IgD-negative memory B cell (primary cell): ENCODE measurements at regions not wholly inside any gene's neighbourhood (a gene's known extent, or its start where the extent isn't known, plus 50 kb on each side); places are given as distances from the start of the nearest gene placed in this dataset.
"Not testable (repeated sequence)": the region's sequence is repeated elsewhere in the genome, so short reads cannot be mapped to it uniquely, and the experiment has no call there.

Experiments used
- H3K27ac Mint-ChIP-seq, 3 donors: one replicate each; pipeline ENCODE4 v1.8.0; 2020 to 2022; ENCODE audit warnings: mild to moderate bottlenecking in 3 of 3, mixed read lengths in 3 of 3, moderate library complexity in 1 of 3
- H3K27me3 Mint-ChIP-seq: one replicate; pipeline ENCODE4 v1.8.0; 2021; ENCODE audit warnings: mixed read lengths
- H3K36me3 Mint-ChIP-seq: one replicate; pipeline ENCODE4 v1.8.0; 2020; ENCODE audit warnings: mild to moderate bottlenecking, mixed read lengths
- H3K4me1 Mint-ChIP-seq, 3 donors: one replicate each; pipeline ENCODE4 v1.8.0; 2020 to 2022; ENCODE audit warnings: mixed read lengths in 3 of 3, mild to moderate bottlenecking in 1 of 3
- H3K4me3 Mint-ChIP-seq, 4 donors: one replicate each; pipeline ENCODE4 v1.8.0; 2020 to 2022; ENCODE audit warnings: mild to moderate bottlenecking in 4 of 4, mixed read lengths in 4 of 4, moderate library complexity in 3 of 4
- H3K9me3 Mint-ChIP-seq, 3 donors: one replicate each; pipeline ENCODE4 v1.8.0; 2020 to 2021; ENCODE audit warnings: mixed read lengths in 3 of 3, mild to moderate bottlenecking in 1 of 3

- Mint-ChIP-seq H3K27ac (no peak overlapping the region), H3K9me3 (peaks cover 0 to 2% (median 0%) of the 10 kb centered on the region in 3 donors), H3K4me1 (peaks cover 0 to 8% (median 6%) of the 10 kb centered on the region in 3 donors), H3K36me3 (no peaks in the 10 kb centered on the region), H3K4me3 (no peak overlapping the region), H3K27me3 (no peaks in the 10 kb centered on the region)
Measured at GRCh38 chr5:89823046-89823445, 586.5 kb downstream of the CETN3 start.

- peaks cover 0 to 3% (median 0%) of the 10 kb centered on the region in 3 donors for H3K4me1 Mint-ChIP-seq
- H3K27me3 Mint-ChIP-seq = no peaks in the 10 kb centered on the region
- H3K4me3 Mint-ChIP-seq = no peak overlapping the region
- H3K36me3 Mint-ChIP-seq = no peaks in the 10 kb centered on the region
- no peak overlapping the region for H3K27ac Mint-ChIP-seq
- no peaks in the 10 kb centered on the region for H3K9me3 Mint-ChIP-seq
Measured at GRCh38 chr5:89817841-89818240, 591.7 kb downstream of the CETN3 start.

- Mint-ChIP-seq H3K27ac (no peak overlapping the region), H3K9me3 (peaks cover 0 to 1% (median 0%) of the 10 kb centered on the region in 3 donors)
Measured at GRCh38 chr5:89816038-89816437, 593.5 kb downstream of the CETN3 start.

GRCh38 chr5:89800735-89801134, 608.8 kb downstream of the CETN3 start:
- H3K27me3 Mint-ChIP-seq, H3K4me1 Mint-ChIP-seq, H3K9me3 Mint-ChIP-seq, H3K4me3 Mint-ChIP-seq, H3K27ac Mint-ChIP-seq, H3K36me3 Mint-ChIP-seq: not testable (repeated sequence)

More at GRCh38 chr5:89816038-89816437, 593.5 kb downstream of the CETN3 start:
- no peak overlapping the region for H3K4me3 Mint-ChIP-seq
- no peaks in the 10 kb centered on the region for H3K27me3 Mint-ChIP-seq
- H3K4me1 Mint-ChIP-seq = peaks cover 0 to 3% (median 0%) of the 10 kb centered on the region in 3 donors
- H3K36me3 Mint-ChIP-seq = no peaks in the 10 kb centered on the region

- not testable (repeated sequence) for H3K4me1 Mint-ChIP-seq, H3K27me3 Mint-ChIP-seq, H3K36me3 Mint-ChIP-seq, H3K27ac Mint-ChIP-seq, H3K4me3 Mint-ChIP-seq
- H3K9me3 Mint-ChIP-seq = peaks cover 0 to 11% (median 8%) of the 10 kb centered on the region in 3 donors
Measured at GRCh38 chr5:89794504-89794903, 615.1 kb downstream of the CETN3 start.

- not testable (repeated sequence) for H3K27me3 Mint-ChIP-seq, H3K36me3 Mint-ChIP-seq, H3K27ac Mint-ChIP-seq, H3K4me3 Mint-ChIP-seq, H3K4me1 Mint-ChIP-seq
- H3K9me3 Mint-ChIP-seq = peaks cover 19 to 36% (median 31%) of the 10 kb centered on the region in 3 donors
Measured at GRCh38 chr5:89779734-89780133, 629.8 kb downstream of the CETN3 start.

GRCh38 chr5:89777758-89778157, 631.8 kb downstream of the CETN3 start:
- no peak overlapping the region for H3K4me3 Mint-ChIP-seq
- H3K9me3 Mint-ChIP-seq = peaks cover 19 to 36% (median 31%) of the 10 kb centered on the region in 3 donors
- peaks cover 2% of the 10 kb centered on the region for H3K36me3 Mint-ChIP-seq
- H3K27me3 Mint-ChIP-seq = no peaks in the 10 kb centered on the region
- no peak overlapping the region for H3K27ac Mint-ChIP-seq
- no peaks in the 10 kb centered on the region for H3K4me1 Mint-ChIP-seq

- H3K4me1 Mint-ChIP-seq = no peaks in the 10 kb centered on the region
- H3K27ac Mint-ChIP-seq = no peak overlapping the region
- no peak overlapping the region for H3K4me3 Mint-ChIP-seq
- no peaks in the 10 kb centered on the region for H3K36me3 Mint-ChIP-seq
- no peaks in the 10 kb centered on the region for H3K27me3 Mint-ChIP-seq
- peaks cover 0 to 5% (median 3%) of the 10 kb centered on the region in 3 donors for H3K9me3 Mint-ChIP-seq
Measured at GRCh38 chr5:89769975-89770374, 639.6 kb downstream of the CETN3 start.

- Mint-ChIP-seq H3K4me3 (no peak overlapping the region), H3K27ac (peak overlapping the region in 1 of 3 donors; percentile 40), H3K9me3 (no peaks in the 10 kb centered on the region), H3K36me3 (no peaks in the 10 kb centered on the region), H3K27me3 (peaks cover 3% of the 10 kb centered on the region), H3K4me1 (no peaks in the 10 kb centered on the region)
Measured at GRCh38 chr5:89759802-89760201, 649.8 kb downstream of the CETN3 start.

GRCh38 chr5:89758146-89758545, 651.4 kb downstream of the CETN3 start:
- no peaks in the 10 kb centered on the region for H3K9me3 Mint-ChIP-seq
- no peaks in the 10 kb centered on the region for H3K4me1 Mint-ChIP-seq
- H3K27me3 Mint-ChIP-seq = peaks cover 3% of the 10 kb centered on the region
- no peak overlapping the region for H3K4me3 Mint-ChIP-seq
- H3K36me3 Mint-ChIP-seq = no peaks in the 10 kb centered on the region
- H3K27ac Mint-ChIP-seq = peak overlapping the region in 1 of 3 donors; percentile 61

- Mint-ChIP-seq H3K4me1 (no peaks in the 10 kb centered on the region), H3K4me3 (no peak overlapping the region), H3K27ac (no peak overlapping the region), H3K9me3 (no peaks in the 10 kb centered on the region), H3K36me3 (no peaks in the 10 kb centered on the region), H3K27me3 (peaks cover 3% of the 10 kb centered on the region)
Measured at GRCh38 chr5:89756955-89757354, 652.6 kb downstream of the CETN3 start.

GRCh38 chr5:89755024-89755423, 654.5 kb downstream of the CETN3 start:
- Mint-ChIP-seq H3K4me3 (no peak overlapping the region), H3K4me1 (no peaks in the 10 kb centered on the region), H3K27ac (no peak overlapping the region), H3K36me3 (no peaks in the 10 kb centered on the region), H3K27me3 (peaks cover 3% of the 10 kb centered on the region), H3K9me3 (no peaks in the 10 kb centered on the region)

- H3K36me3 Mint-ChIP-seq = no peaks in the 10 kb centered on the region
- H3K9me3 Mint-ChIP-seq = no peaks in the 10 kb centered on the region
- H3K27me3 Mint-ChIP-seq = no peaks in the 10 kb centered on the region
- no peak overlapping the region for H3K27ac Mint-ChIP-seq
- H3K4me1 Mint-ChIP-seq = peaks cover 0 to 7% (median 0%) of the 10 kb centered on the region in 3 donors
- H3K4me3 Mint-ChIP-seq = no peak overlapping the region
Measured at GRCh38 chr5:89735082-89735481, 674.5 kb downstream of the CETN3 start.

GRCh38 chr5:89733772-89734171, 675.8 kb downstream of the CETN3 start:
- Mint-ChIP-seq H3K36me3 (no peaks in the 10 kb centered on the region), H3K27ac (no peak overlapping the region), H3K9me3 (no peaks in the 10 kb centered on the region), H3K4me3 (no peak overlapping the region), H3K4me1 (peaks cover 3 to 18% (median 4%) of the 10 kb centered on the region in 3 donors), H3K27me3 (peaks cover 3% of the 10 kb centered on the region)

GRCh38 chr5:89729623-89730301, 679.8 kb downstream of the CETN3 start:
- Mint-ChIP-seq H3K4me1 (peaks cover 4 to 26% (median 14%) of the 10 kb centered on the region in 3 donors), H3K4me3 (no peak overlapping the region), H3K36me3 (no peaks in the 10 kb centered on the region), H3K9me3 (no peaks in the 10 kb centered on the region), H3K27me3 (peaks cover 3% of the 10 kb centered on the region), H3K27ac (no peak overlapping the region)

- no peaks in the 10 kb centered on the region for H3K9me3 Mint-ChIP-seq
- H3K27ac Mint-ChIP-seq = no peak overlapping the region
- H3K4me3 Mint-ChIP-seq = no peak overlapping the region
- no peaks in the 10 kb centered on the region for H3K36me3 Mint-ChIP-seq
- H3K4me1 Mint-ChIP-seq = peaks cover 4 to 25% (median 14%) of the 10 kb centered on the region in 3 donors
- peaks cover 3% of the 10 kb centered on the region for H3K27me3 Mint-ChIP-seq
Measured at GRCh38 chr5:89728750-89729149, 680.8 kb downstream of the CETN3 start.
